IPS DF 4.7 (cell line): ENCODE measurements at regions not wholly inside any gene's neighbourhood (a gene's known extent, or its start where the extent isn't known, plus 50 kb on each side); places are given as distances from the start of the nearest gene placed in this dataset.
"Not testable (repeated sequence)": the region's sequence is repeated elsewhere in the genome, so short reads cannot be mapped to it uniquely, and the experiment has no call there.

ENCODE experiments used
- DNase-seq: peaks from one replicate; pipeline ENCODE4 v3.0.0-alpha.2; 2013; ENCODE audit warnings: low spot score; ENCODE audit errors: extremely low read depth

DNA sequence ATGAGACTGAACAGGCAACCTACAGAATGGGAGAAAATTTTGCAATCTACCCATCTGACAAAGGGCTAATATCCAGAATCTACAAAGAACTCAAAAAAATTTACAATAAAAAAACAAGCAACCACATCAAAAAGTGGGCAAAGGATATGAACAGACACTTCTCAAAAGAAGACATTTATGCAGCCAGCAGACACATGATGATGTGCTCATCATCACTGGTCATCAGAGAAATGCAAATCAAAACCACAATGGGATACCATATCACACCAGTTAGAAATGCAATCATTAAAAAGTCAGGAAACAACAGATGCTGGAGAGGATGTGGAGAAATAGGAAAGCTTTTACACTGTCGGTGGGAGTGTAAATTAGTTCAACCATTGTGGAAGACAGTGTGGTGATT, 51.7 kb upstream of the PAXBP1 start:
- DNase-seq = not testable (repeated sequence)

DNA sequence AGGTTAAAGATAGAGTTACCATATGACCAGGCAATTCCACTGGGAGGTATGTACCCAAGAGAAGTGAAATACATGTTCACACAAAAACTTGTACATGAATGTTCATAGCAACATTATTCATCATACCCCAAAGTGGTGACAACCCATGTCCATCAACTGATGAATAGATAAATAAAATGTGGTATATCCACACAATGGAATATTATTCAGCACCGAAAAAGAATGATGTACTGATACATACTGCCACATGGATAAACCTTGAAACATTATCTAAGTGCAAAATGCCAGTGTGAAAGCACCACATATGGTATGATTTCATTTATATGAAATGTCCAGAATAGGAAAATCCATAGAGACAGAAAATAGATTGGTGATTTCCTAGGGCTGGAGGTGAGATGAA, 53.4 kb upstream of the PAXBP1 start:
- DNase-seq = no peak

GRCh38 chr21:32826329-32827167, 55.0 kb upstream of the PAXBP1 start:
- peak; percentile 25 for DNase-seq

DNA sequence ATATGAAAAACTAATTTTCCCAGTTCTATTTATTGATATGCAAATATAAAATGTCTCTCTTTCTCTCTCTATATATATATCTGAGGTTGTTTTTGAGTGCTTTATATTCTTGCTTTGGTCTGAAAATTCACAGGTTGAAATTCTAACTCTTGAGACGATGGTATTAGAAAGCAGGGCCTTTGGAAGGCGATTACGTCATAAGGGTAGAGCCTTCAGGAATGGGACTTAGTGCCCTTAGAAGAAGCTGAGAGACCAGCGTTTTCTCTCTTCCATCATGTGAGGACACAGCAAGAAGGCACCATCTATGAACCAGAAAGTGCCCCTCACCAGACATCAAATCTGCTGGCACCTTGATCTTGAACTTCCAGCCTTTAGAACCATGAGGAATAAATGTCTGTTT, 57.4 kb upstream of the PAXBP1 start:
- no peak for DNase-seq

GRCh38 chr21:32829504-32829903, 57.9 kb upstream of the PAXBP1 start:
- DNase-seq = no peak

DNA sequence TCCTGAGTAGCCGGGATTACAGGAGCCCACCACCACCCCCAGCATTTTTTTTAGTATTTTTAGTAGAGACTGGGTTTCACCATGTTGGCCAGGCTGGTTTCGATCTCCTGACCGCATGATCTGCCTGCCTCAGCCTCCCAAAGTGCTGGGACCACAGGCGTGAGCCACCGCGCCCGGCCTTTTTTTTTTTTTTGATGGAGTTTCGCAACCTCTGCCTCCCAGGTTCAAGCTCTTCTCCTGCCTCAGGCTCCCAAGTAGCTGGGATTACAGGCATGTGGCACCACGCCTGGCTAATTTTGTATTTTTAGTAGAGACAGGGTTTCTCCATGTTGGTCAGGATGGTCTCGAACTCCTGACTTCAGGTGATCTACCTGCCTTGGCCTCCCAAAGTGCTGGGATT, 60.2 kb upstream of the PAXBP1 start:
- DNase-seq = not testable (repeated sequence)

- DNase-seq = no peak
These were observed 62.8 kb upstream of the PAXBP1 start for GRCh38 chr21:32834211-32834915.

GRCh38 chr21:32834916-32835235, 63.3 kb upstream of the PAXBP1 start:
- DNase-seq = no peak

- no peak for DNase-seq
These were observed 70.6 kb upstream of the PAXBP1 start for GRCh38 chr21:32842146-32842545.

DNA sequence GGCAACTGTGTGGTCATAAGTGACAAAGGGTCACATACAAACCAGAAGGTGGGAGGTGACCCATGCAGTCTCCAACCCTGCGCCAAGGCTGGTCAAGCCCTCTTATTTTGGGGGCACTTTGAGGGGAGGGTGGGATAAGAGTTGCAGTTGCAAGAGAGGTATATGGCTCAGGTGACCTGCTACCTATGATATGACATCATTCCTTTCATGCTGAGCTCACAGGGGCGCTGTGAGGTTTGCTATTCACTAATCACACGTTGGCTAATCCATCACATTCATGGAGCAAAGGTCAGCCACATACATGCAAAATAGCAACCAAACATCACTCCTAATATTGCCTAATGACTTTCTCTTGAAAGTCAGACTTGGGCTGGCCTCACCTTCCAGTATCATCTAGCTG, 72.0 kb upstream of the PAXBP1 start:
- DNase-seq = no peak

GRCh38 chr21:32844076-32844475, 72.5 kb upstream of the PAXBP1 start:
- DNase-seq = no peak

DNA sequence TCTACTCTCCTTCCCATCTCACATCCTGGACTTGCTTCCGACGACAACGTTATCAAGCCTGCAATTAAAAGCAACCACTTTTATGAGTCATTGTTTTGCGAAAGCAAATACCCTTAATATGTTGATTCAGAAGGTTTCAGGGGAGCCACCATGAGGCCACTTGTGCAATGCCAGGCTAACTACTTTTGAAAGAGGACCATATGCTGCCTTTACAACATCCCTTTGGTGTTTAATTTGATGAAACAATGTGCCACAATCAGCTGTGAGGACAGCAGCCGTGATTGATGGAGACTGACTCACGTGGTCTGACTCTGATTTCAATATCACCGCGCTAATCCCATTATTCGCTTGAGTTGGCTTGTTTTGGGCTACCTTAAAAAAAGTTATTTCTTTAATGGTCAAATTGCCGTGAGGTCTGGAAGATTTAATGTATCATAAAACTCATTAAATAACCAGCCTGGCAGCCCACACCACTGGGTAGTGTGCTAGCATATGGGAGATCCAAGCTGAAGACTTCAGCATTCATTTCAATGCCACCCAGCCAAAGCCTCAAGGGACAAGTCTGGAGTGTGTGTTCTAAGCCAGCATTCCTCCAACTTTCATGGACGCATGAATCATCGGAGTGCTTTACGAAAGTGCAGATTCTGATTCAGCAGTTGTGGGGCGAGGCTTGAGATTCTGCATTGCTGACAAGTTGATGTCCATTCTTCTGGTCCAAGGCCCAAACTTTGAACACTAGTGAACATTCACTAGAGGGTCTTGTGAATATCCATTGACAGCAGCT, 73.3 kb upstream of the PAXBP1 start:
- DNase-seq = no peak

GRCh38 chr21:32858628-32859027, 87.1 kb upstream of the PAXBP1 start:
- no peak for DNase-seq

DNA sequence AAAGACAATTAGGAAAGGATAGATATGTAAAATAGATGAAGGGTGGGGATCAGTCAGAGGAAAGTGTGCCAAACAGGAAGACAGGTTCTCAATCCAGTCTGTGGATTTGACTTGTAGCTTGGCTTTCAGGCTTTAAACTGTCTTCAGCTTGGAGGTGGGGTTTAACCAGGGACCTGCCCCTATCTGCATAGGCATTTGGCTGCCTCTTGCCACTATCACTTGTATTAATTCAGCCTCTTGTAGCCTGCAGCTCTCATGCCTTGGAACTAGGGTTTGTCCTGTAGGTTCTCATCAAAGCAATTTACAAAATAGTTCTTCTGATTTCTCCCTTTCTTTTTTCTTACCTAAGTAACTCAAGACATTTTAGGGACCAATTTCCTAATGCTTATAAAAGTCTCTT, 88.8 kb upstream of the PAXBP1 start:
- DNase-seq = no peak

GRCh38 chr21:32861866-32862265, 90.3 kb upstream of the PAXBP1 start:
- DNase-seq = no peak

DNA sequence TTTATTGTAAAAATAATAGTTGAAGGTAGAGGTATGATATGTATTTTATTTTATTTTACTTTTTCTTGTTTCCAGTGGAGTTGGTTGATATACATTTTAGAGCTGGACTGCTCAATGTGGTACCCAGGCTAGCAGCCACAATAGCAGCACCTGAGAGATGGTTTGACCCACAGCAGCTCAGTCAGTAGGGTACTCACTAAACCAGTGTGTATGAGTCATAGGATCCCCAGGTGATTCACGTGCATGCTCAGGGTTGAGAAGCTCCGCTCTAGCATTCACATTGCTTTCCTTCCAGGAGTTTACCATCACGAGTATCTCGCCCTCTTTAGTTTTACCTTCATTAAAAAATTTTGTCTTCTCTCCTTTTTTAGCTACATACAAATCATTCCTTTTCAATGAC, 96.0 kb upstream of the PAXBP1 start:
- no peak for DNase-seq

GRCh38 chr21:32868631-32869454, 97.3 kb upstream of the PAXBP1 start:
- DNase-seq = no peak

- no peak for DNase-seq
These were observed 97.9 kb upstream of the PAXBP1 start for GRCh38 chr21:32869459-32869858.

- no peak for DNase-seq
These were observed 104.9 kb upstream of the PAXBP1 start for GRCh38 chr21:32876426-32876825.

DNA sequence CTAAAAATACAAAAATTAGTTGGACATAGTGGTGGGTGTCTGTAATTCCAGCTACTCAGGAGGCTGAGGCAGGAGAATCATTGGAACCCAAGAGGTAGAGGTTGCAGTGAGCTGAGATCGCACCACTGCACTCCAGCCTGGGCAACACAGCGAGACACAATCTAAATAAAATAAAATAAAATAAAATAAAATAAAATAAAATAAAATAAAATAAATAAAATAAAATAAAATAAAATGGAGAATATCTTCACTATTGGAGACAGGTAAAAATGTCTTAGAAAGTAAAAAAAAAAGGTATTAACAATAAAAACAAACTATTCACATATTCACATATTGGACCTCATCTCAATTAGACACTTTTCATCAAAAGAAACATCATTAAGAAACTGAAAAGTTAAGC, 106.3 kb upstream of the PAXBP1 start:
- not testable (repeated sequence) for DNase-seq

DNA sequence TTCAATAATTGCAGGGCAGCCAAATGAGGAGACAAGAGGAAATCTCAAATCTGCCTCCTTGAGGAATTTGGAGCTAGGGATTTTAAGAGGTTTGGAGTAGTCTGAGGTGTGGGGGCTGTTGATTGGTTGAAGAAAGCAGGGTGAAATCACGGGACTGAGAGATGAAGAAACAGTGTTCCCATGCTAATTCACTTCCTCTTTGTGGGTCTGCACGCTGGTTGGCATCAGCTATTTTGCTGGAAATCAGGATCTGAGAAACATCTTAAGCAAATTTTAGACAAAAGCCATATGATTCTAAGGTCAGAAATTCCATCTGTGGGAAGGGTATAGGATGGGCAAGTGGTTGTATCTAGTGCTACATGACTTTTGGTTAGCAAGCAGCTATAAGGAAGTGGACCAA, 107.1 kb upstream of the PAXBP1 start:
- DNase-seq = no peak
